ENCODE measurements at regions not wholly inside any gene's neighbourhood (a gene's known extent, or its start where the extent isn't known, plus 50 kb on each side); places are given as distances from the start of the nearest gene placed in this dataset.

GRCh38 chr4:43316813-43317212, 424.3 kb downstream of the GRXCR1 start:
- no peak for TF ChIP-seq LEF1 (IDR thresholded peaks at IDR 0.05; ENCODE audit: borderline replicate concordance)
- TF ChIP-seq FOXK2 (IDR thresholded peaks at IDR 0.05) = no peak
- TF ChIP-seq SP1 (IDR thresholded peaks at IDR 0.05) = no peak
- no peak for TF ChIP-seq NFRKB (IDR thresholded peaks at IDR 0.05)
- TF ChIP-seq BHLHE40 (IDR thresholded peaks at IDR 0.05; ENCODE audit: borderline replicate concordance) = no peak
- TF ChIP-seq FOXM1 (IDR thresholded peaks at IDR 0.05; ENCODE audit: borderline replicate concordance) = no peak

Measured in HEK293T (cell line).